ENCODE measurements at regions not wholly inside any gene's neighbourhood (a gene's known extent, or its start where the extent isn't known, plus 50 kb on each side); places are given as distances from the start of the nearest gene placed in this dataset.

DNA sequence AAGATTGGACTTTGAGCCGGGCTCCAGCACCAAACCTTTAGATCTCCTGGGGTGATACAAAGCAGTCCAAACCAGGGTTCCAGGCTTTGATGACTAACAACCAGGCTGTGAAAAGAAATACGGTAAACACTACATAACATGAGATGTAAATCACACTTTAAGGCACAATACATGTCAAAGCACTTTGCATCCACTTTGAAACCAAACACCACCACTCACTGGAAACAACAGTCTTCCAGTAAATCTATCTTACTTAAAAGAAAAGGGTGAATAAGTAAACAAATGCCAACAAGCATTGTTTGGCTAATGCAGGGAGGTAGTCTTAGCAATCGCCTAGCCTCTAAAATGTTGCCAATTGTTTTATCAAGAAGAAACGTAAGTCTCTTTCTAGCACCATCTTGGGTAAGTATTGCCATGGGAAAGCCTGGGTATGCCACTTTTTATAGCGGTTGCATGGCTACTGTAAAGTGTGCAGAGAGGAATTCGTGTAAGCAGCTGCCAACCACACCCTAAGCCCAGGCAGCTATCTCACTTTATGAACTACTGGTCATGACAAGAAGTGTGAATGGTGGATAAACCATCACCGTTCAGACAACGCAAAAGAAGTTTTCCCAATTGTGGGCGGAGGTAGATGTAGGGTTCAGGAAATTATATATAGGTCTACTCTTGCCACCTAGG, 267.4 kb upstream of the PSMD7 start:
- no peak for DNase-seq (ENCODE audit: low read depth, low spot score)
- no peak overlapping the region for H3K9ac ChIP-seq (ENCODE audit: control insufficient read depth, insufficient read depth, low read length)
- no peaks in the 10 kb centered on the region for H3K36me3 ChIP-seq (ENCODE audit: control insufficient read depth in 2 of 2, insufficient read depth in 2 of 2, low read length in 1 of 2)
- no peak for TF ChIP-seq SRF (IDR thresholded peaks at IDR 0.05; ENCODE audit: low read depth in 2 of 2, low read length in 2 of 2)
- no peak for TF ChIP-seq SP1 (IDR thresholded peaks at IDR 0.05; ENCODE audit: low read depth, low read length)
- TF ChIP-seq, protein P1, sequence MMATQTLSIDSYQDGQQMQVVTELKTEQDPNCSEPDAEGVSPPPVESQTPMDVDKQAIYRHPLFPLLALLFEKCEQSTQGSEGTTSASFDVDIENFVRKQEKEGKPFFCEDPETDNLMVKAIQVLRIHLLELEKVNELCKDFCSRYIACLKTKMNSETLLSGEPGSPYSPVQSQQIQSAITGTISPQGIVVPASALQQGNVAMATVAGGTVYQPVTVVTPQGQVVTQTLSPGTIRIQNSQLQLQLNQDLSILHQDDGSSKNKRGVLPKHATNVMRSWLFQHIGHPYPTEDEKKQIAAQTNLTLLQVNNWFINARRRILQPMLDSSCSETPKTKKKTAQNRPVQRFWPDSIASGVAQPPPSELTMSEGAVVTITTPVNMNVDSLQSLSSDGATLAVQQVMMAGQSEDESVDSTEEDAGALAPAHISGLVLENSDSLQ (IDR thresholded peaks at IDR 0.05) = no peak
- TF ChIP-seq, protein P2, sequence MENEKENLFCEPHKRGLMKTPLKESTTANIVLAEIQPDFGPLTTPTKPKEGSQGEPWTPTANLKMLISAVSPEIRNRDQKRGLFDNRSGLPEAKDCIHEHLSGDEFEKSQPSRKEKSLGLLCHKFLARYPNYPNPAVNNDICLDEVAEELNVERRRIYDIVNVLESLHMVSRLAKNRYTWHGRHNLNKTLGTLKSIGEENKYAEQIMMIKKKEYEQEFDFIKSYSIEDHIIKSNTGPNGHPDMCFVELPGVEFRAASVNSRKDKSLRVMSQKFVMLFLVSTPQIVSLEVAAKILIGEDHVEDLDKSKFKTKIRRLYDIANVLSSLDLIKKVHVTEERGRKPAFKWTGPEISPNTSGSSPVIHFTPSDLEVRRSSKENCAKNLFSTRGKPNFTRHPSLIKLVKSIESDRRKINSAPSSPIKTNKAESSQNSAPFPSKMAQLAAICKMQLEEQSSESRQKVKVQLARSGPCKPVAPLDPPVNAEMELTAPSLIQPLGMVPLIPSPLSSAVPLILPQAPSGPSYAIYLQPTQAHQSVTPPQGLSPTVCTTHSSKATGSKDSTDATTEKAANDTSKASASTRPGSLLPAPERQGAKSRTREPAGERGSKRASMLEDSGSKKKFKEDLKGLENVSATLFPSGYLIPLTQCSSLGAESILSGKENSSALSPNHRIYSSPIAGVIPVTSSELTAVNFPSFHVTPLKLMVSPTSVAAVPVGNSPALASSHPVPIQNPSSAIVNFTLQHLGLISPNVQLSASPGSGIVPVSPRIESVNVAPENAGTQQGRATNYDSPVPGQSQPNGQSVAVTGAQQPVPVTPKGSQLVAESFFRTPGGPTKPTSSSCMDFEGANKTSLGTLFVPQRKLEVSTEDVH (IDR thresholded peaks at IDR 0.05; ENCODE audit: low read depth, partially characterized antibody) = no peak
- no peak for TF ChIP-seq MTA2 (IDR thresholded peaks at IDR 0.05; ENCODE audit: low read depth)
- TF ChIP-seq POLR2AphosphoS2 (IDR thresholded peaks at IDR 0.05; ENCODE audit: low read depth, low read length) = no peak
- TF ChIP-seq, protein P3, sequence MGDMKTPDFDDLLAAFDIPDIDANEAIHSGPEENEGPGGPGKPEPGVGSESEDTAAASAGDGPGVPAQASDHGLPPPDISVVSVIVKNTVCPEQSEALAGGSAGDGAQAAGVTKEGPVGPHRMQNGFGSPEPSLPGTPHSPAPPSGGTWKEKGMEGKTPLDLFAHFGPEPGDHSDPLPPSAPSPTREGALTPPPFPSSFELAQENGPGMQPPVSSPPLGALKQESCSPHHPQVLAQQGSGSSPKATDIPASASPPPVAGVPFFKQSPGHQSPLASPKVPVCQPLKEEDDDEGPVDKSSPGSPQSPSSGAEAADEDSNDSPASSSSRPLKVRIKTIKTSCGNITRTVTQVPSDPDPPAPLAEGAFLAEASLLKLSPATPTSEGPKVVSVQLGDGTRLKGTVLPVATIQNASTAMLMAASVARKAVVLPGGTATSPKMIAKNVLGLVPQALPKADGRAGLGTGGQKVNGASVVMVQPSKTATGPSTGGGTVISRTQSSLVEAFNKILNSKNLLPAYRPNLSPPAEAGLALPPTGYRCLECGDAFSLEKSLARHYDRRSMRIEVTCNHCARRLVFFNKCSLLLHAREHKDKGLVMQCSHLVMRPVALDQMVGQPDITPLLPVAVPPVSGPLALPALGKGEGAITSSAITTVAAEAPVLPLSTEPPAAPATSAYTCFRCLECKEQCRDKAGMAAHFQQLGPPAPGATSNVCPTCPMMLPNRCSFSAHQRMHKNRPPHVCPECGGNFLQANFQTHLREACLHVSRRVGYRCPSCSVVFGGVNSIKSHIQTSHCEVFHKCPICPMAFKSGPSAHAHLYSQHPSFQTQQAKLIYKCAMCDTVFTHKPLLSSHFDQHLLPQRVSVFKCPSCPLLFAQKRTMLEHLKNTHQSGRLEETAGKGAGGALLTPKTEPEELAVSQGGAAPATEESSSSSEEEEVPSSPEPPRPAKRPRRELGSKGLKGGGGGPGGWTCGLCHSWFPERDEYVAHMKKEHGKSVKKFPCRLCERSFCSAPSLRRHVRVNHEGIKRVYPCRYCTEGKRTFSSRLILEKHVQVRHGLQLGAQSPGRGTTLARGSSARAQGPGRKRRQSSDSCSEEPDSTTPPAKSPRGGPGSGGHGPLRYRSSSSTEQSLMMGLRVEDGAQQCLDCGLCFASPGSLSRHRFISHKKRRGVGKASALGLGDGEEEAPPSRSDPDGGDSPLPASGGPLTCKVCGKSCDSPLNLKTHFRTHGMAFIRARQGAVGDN (IDR thresholded peaks at IDR 0.05) = no peak
- no peak for TF ChIP-seq BHLHE40 (IDR thresholded peaks at IDR 0.05; ENCODE audit: borderline replicate concordance in 1 of 2, low read depth in 2 of 2, low read length in 1 of 2)
- TF ChIP-seq, protein P4, sequence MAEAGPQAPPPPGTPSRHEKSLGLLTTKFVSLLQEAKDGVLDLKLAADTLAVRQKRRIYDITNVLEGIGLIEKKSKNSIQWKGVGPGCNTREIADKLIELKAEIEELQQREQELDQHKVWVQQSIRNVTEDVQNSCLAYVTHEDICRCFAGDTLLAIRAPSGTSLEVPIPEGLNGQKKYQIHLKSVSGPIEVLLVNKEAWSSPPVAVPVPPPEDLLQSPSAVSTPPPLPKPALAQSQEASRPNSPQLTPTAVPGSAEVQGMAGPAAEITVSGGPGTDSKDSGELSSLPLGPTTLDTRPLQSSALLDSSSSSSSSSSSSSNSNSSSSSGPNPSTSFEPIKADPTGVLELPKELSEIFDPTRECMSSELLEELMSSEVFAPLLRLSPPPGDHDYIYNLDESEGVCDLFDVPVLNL (IDR thresholded peaks at IDR 0.05; ENCODE audit: low read depth, low read length) = no peak
- TF ChIP-seq RBBP5 (conservative IDR thresholded peaks at IDR 0.05) = no peak
- no peak for ATAC-seq
- ChIA-PET SMC1A (ENCODE audit: uncharacterized antibody, unreplicated experiment) (interaction anchor here (1.0 kb wide), 1 partner anchor 78 kb away, joined by 4 read pairs; no protein-coding TSS in a partner anchor), CTCF (no interaction called here), RAD21 (ENCODE audit: unreplicated experiment) (no interaction called here), POLR2A (no interaction called here)
- in situ Hi-C loops (cut with MboI) (no loop called here), intact Hi-C loops (cut with micrococcal nuclease; ENCODE audit: unreplicated experiment) (no loop called here)
- no peaks in the 10 kb centered on the region for H3K79me2 ChIP-seq (ENCODE audit: control insufficient read depth, insufficient read depth, low read length)
- no peak overlapping the region for H2AFZ ChIP-seq (ENCODE audit: control insufficient read depth, low read depth, low read length)
- no peaks in the 10 kb centered on the region for H3K4me1 ChIP-seq (ENCODE audit: control insufficient read depth, insufficient read depth, low read length)
- H3K27me3 ChIP-seq (replicated peaks in 1 of 2; ENCODE audit: control insufficient read depth in 2 of 2, insufficient read depth in 2 of 2, low read length in 1 of 2) = no peaks in the 10 kb centered on the region; a peak in 1 of 4 replicates
- 25% methylated on average over 9 of the region's 9 CpGs for WGBS (ENCODE audit: insufficient coverage, insufficient replicate concordance, low lambda C conversion rate, missing lambda C conversion rate)
- no peak overlapping the region for H3K27ac ChIP-seq (ENCODE audit: control insufficient read depth, insufficient read depth)
- no peak for FAIRE-seq
- no peaks in the 10 kb centered on the region for H4K20me1 ChIP-seq (ENCODE audit: control insufficient read depth, insufficient read depth)
- H3K9me3 ChIP-seq (replicated peaks; ENCODE audit: control insufficient read depth, insufficient read depth, low read length) = no peaks in the 10 kb centered on the region
- no peak overlapping the region for H3K4me3 ChIP-seq
- no peak overlapping the region for H3K4me2 ChIP-seq (ENCODE audit: control insufficient read depth, insufficient read depth)
- no TSS peak for BruUV-seq (replicated peaks)
